Neuronal stem cell (in vitro differentiated cells): ENCODE measurements at regions not wholly inside any gene's neighbourhood (a gene's known extent, or its start where the extent isn't known, plus 50 kb on each side); places are given as distances from the start of the nearest gene placed in this dataset.
"Not testable (repeated sequence)": the region's sequence is repeated elsewhere in the genome, so short reads cannot be mapped to it uniquely, and the experiment has no call there.

Source experiments
- DNase-seq: peaks from one replicate; pipeline ENCODE4 v3.0.0-alpha.2; 2013; ENCODE audit warnings: low spot score
- H2AFZ ChIP-seq: one replicate; pipeline ENCODE4 v1.6.1; 2013; ENCODE audit warnings: mild to moderate bottlenecking, low read length, inconsistent platforms
- H2AK5ac ChIP-seq: 2 replicates; pipeline ENCODE4 v1.6.1; 2013; ENCODE audit warnings: low read depth, mild to moderate bottlenecking, inconsistent platforms, low read length, moderate library complexity, mixed read lengths
- H2BK120ac ChIP-seq: 2 replicates; pipeline ENCODE4 v1.6.1; 2013; ENCODE audit warnings: low read depth, mild to moderate bottlenecking, inconsistent platforms, low read length, moderate library complexity, mixed read lengths
- H2BK12ac ChIP-seq: one replicate; pipeline ENCODE4 v1.6.1; 2013; ENCODE audit warnings: low read length, inconsistent platforms
- H2BK15ac ChIP-seq: 2 replicates; pipeline ENCODE4 v1.6.1; 2013; ENCODE audit warnings: mild to moderate bottlenecking, low read length, inconsistent platforms, mixed read lengths
- H2BK5ac ChIP-seq: one replicate; pipeline ENCODE4 v1.6.1; 2013; ENCODE audit warnings: inconsistent platforms, mild to moderate bottlenecking, low read length, moderate library complexity
- H3K14ac ChIP-seq: one replicate; pipeline ENCODE4 v1.6.1; 2013; ENCODE audit warnings: low read length, inconsistent platforms
- H3K18ac ChIP-seq: 2 replicates; pipeline ENCODE4 v1.6.1; 2013; ENCODE audit warnings: low read length, inconsistent platforms
- H3K23ac ChIP-seq: 2 replicates; pipeline ENCODE4 v1.6.1; 2013; ENCODE audit warnings: low read depth, mild to moderate bottlenecking, mixed read lengths, low read length, inconsistent platforms; ENCODE audit not compliant: poor library complexity
- H3K27ac ChIP-seq: replicated peaks from 3 replicates; pipeline ENCODE4 v1.5.1; 2013; ENCODE audit warnings: low read length, inconsistent platforms
- H3K27me3 ChIP-seq, 3 experiments: 2 replicates each; pipeline ENCODE4 v1.6.1; 2013; ENCODE audit warnings: low read length in 3 of 3, mild to moderate bottlenecking in 2 of 3, inconsistent platforms in 1 of 3, low read depth in 1 of 3, mixed read lengths in 1 of 3, moderate library complexity in 1 of 3; ENCODE audit not compliant: control insufficient read depth in 3 of 3, insufficient read depth in 3 of 3
- H3K36me3 ChIP-seq, 2 donors: replicated peaks in 1 of 2; 2 replicates each; pipeline ENCODE4 v1.6.1; 2013; ENCODE audit warnings: low read length in 2 of 2; ENCODE audit not compliant: control insufficient read depth in 2 of 2, insufficient read depth in 2 of 2
- H3K4ac ChIP-seq: 2 replicates; pipeline ENCODE4 v1.6.1; 2013; ENCODE audit warnings: inconsistent platforms, mild to moderate bottlenecking, low read length, moderate library complexity
- H3K4me1 ChIP-seq, 2 donors: 1 replicate in 1 of 2; 2 replicates in 1 of 2; pipeline ENCODE4 v1.6.1; 2013; ENCODE audit warnings: low read length in 2 of 2, low read depth in 1 of 2; ENCODE audit not compliant: control insufficient read depth in 2 of 2, insufficient read depth in 1 of 2
- H3K4me2 ChIP-seq: one replicate; pipeline ENCODE4 v1.6.1; 2013; ENCODE audit warnings: mild to moderate bottlenecking, low read length, inconsistent platforms; ENCODE audit not compliant: insufficient read depth, poor library complexity, severe bottlenecking
- H3K4me3 ChIP-seq, 2 donors: 2 replicates each; pipeline ENCODE4 v1.5.1; 2013; ENCODE audit warnings: low read length in 2 of 2, mild to moderate bottlenecking in 2 of 2, inconsistent platforms in 1 of 2, moderate library complexity in 1 of 2
- H3K79me1 ChIP-seq: one replicate; pipeline ENCODE4 v1.6.1; 2013; ENCODE audit warnings: low read depth, mild to moderate bottlenecking, inconsistent platforms, low read length, moderate library complexity
- H3K9ac ChIP-seq: one replicate; pipeline ENCODE4 v1.6.1; 2013; ENCODE audit warnings: mild to moderate bottlenecking, low read depth, low read length, inconsistent platforms; ENCODE audit not compliant: poor library complexity
- H3K9me3 ChIP-seq, 2 donors: replicated peaks in 1 of 2; 2 replicates each; pipeline versions ENCODE3 to v1.6.1; 2013; ENCODE audit warnings: low read length in 2 of 2, mild to moderate bottlenecking in 2 of 2, inconsistent platforms in 1 of 2, low read depth in 1 of 2, mixed read lengths in 1 of 2, moderate library complexity in 1 of 2; ENCODE audit not compliant: control insufficient read depth in 2 of 2, insufficient read depth in 1 of 2
- H4K8ac ChIP-seq: one replicate; pipeline ENCODE4 v1.6.1; 2013; ENCODE audit warnings: low read depth, mild to moderate bottlenecking, inconsistent platforms, low read length, moderate library complexity
- H4K91ac ChIP-seq: one replicate; pipeline ENCODE4 v1.6.1; 2013; ENCODE audit warnings: low read length, low read depth, mild to moderate bottlenecking, inconsistent platforms; ENCODE audit not compliant: poor library complexity
- WGBS, 2 donors: extraction: QIAGEN DNeasy Blood & Tissue Kit; methylation state at CpG; one replicate each; pipeline ENCODE4 v1.1.7; 2013; ENCODE audit warnings: missing lambda C conversion rate in 2 of 2, mixed read lengths in 1 of 2; ENCODE audit not compliant: insufficient read length in 2 of 2, insufficient replicate concordance in 1 of 2; ENCODE audit errors: extremely low coverage in 2 of 2; 5-methylcytosine and 5-hydroxymethylcytosine counted together

DNA sequence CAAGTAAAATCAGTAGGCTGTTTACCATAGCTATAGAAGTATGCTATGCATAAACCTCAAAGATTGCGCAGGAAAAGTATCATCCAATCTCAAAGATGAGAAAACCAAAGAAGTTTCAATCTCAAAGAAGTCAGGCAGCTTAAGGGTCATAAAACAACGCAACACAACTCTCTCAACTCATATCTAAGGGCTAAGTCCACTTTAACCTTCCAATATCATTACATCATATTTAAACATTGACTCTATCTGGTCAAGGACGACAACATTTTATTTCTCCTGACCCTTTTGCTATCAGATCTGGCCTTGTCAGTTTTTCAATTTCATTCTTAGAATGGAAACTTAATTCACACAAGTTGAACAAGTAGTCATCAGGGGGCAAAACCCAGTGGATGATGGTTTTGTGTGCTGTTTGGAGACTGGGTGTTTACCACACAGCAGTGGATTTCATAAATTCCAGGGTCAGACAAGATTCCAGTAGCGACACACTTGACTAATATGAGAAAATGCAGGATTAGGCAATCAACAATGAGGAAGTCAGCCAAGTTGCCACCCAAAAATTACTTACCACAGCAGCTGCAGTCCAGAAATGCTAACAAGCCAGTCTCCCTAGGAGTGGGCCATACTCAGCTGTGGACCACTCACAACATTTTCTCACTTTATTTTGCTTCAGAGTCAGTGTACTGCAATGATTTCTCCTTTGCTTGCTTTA is 108.7 kb upstream of the NBPF26 start:
- H2BK15ac ChIP-seq, H3K4me2 ChIP-seq, H2BK12ac ChIP-seq: not testable (repeated sequence)

DNA sequence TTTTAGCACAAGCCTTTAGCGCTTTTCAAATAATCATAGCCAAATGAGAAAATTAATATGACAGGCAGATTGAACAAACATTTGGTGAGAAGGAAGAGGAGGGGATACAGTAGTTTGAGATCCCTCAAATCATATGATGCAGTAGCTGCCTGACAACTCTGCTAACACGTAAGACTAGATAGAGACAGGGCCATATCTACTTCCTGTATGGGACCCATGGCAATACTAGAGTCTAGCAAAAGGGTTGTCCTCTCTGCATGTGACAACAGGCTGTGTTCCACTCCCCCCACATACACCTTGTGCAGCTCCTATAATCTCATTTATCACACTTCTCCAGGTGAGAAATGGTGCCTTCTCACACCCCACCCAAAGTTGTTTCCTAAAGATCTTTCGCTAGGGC is 106.3 kb upstream of the NBPF26 start:
- WGBS, 2 donors = no CpG with 5 or more reads among the region's 3 CpGs
- DNase-seq, H3K23ac ChIP-seq, H3K14ac ChIP-seq, H3K36me3 ChIP-seq, H2BK120ac ChIP-seq, H3K79me1 ChIP-seq, H3K4me2 ChIP-seq, H3K27ac ChIP-seq, H2BK15ac ChIP-seq, H3K4me3 ChIP-seq, H3K27me3 ChIP-seq, H3K18ac ChIP-seq, H3K9me3 ChIP-seq, H3K9ac ChIP-seq, H4K8ac ChIP-seq, H4K91ac ChIP-seq, H2AK5ac ChIP-seq, H3K4ac ChIP-seq, H2AFZ ChIP-seq, H2BK12ac ChIP-seq, H2BK5ac ChIP-seq, H3K4me1 ChIP-seq: not testable (repeated sequence)

More for the DNA sequence above, 108.7 kb upstream of the NBPF26 start:
- H2BK5ac ChIP-seq, H2AFZ ChIP-seq, H3K27me3 ChIP-seq, DNase-seq, H3K4ac ChIP-seq, H3K18ac ChIP-seq, H3K4me3 ChIP-seq, H2BK120ac ChIP-seq, H3K9ac ChIP-seq, H3K4me1 ChIP-seq, H3K36me3 ChIP-seq, H3K14ac ChIP-seq, H3K9me3 ChIP-seq, H3K27ac ChIP-seq, H3K79me1 ChIP-seq, H4K8ac ChIP-seq, H4K91ac ChIP-seq, H2AK5ac ChIP-seq, H3K23ac ChIP-seq: not testable (repeated sequence)
- no CpG with 5 or more reads among the region's 4 CpGs for WGBS, 2 donors

DNA sequence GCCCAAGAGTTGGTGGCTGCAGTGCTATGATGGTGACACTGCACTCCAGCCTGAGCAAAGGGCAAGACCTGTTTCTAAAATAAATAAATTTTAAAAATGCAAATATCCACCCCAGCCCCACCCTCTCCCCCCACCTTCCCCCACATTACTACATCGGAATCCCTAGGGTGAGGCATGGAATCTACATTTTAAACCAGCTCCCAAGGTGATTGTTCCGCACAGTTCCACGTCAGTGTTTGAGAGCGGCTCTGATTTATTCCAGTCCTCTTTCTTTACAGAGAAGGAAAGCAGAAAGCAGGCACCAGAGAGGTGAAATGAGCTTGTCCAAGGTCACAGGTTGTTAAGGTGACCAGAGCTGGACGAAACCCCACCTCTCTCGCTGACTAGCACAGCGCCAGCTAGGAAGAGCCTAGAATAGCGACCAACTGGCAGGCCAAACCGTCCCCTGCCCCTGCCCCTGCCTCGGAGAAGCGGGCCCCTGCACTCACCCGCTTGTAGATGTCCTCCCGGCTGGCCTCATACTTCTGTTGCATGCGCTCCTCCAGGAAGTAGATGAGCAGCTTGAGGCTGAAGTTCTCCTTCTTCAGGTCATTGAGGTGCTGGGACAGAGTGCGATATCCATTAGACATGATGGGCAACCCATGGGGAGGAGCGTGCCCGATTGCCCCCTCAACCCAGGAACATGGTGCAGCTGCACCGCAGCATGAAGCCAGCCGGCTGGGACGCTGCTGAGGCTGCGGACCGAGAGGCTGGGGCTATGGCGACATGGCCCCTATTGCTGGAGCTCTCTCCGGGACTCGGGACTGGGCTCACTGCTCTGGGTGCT is 103.7 kb upstream of the NBPF26 start:
- not testable (repeated sequence) for H2BK5ac ChIP-seq, H3K18ac ChIP-seq, DNase-seq, H3K9ac ChIP-seq, H3K27me3 ChIP-seq, H3K36me3 ChIP-seq, H3K4me2 ChIP-seq, H3K27ac ChIP-seq, H3K4me1 ChIP-seq, H2BK12ac ChIP-seq, H3K14ac ChIP-seq, H4K8ac ChIP-seq, H2AK5ac ChIP-seq, H2AFZ ChIP-seq, H3K9me3 ChIP-seq, H3K4me3 ChIP-seq, H3K79me1 ChIP-seq, H3K4ac ChIP-seq, H3K23ac ChIP-seq, H2BK15ac ChIP-seq, H2BK120ac ChIP-seq, H4K91ac ChIP-seq
- WGBS, 2 donors = no CpG with 5 or more reads among the region's 25 CpGs

DNA sequence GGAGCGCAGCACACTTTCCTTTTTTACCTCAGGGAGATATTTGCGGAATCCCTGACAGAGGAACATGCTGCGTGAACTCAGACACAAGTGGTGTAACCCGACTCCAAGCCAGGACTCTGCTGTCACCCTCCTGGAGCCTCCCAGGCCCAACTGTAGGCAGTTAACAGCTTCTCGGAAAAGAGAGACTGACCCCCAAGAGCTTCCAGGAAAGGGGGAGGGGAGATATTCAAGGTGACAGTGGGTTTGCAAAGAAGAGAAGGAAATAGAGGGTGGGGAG is 103.1 kb upstream of the NBPF26 start:
- H3K4ac ChIP-seq, H3K36me3 ChIP-seq, H2BK15ac ChIP-seq, H4K91ac ChIP-seq, H3K79me1 ChIP-seq, H3K14ac ChIP-seq, H3K9ac ChIP-seq, H2AFZ ChIP-seq, H3K18ac ChIP-seq, H3K4me2 ChIP-seq, H4K8ac ChIP-seq, H3K27ac ChIP-seq, H2AK5ac ChIP-seq, H3K4me3 ChIP-seq, DNase-seq, H3K9me3 ChIP-seq, H2BK5ac ChIP-seq, H3K4me1 ChIP-seq, H2BK120ac ChIP-seq, H3K27me3 ChIP-seq, H2BK12ac ChIP-seq, H3K23ac ChIP-seq: not testable (repeated sequence)
- WGBS, 2 donors = no CpG with 5 or more reads among the region's 5 CpGs
